Spleen (tissue), 11 donors: ENCODE measurements at regions not wholly inside any gene's neighbourhood (a gene's known extent, or its start where the extent isn't known, plus 50 kb on each side); places are given as distances from the start of the nearest gene placed in this dataset.

Experiments used
- DNase-seq: peaks from one replicate; pipeline ENCODE4 v3.0.0-alpha.2; 2020
- H3K27ac ChIP-seq, 8 donors: fragments of 200-600 bp; sonication (generic) in 7 of 8; 1 replicate in 4 of 8; 2 replicates in 4 of 8; pipeline versions ENCODE4 v1.5.0 to v1.8.0; 2016 to 2021; ENCODE audit warnings: inconsistent platforms in 4 of 8, mild to moderate bottlenecking in 4 of 8, moderate library complexity in 1 of 8
- H3K27me3 ChIP-seq, 7 donors: fragments of 200-600 bp; sonication (generic) in 6 of 7; replicated peaks in 1 of 7; 1 replicate in 4 of 7; 2 replicates in 3 of 7; pipeline versions ENCODE4 v1.5.0 to v1.8.0; 2016 to 2021; ENCODE audit warnings: inconsistent platforms in 3 of 7, mild to moderate bottlenecking in 1 of 7
- H3K36me3 ChIP-seq, 6 donors: fragments of 200-600 bp; sonication (generic) in 5 of 6; 1 replicate in 4 of 6; 2 replicates in 2 of 6; pipeline versions ENCODE4 v1.5.0 to v1.8.0; 2016 to 2021; ENCODE audit warnings: inconsistent platforms in 2 of 6
- H3K4me1 ChIP-seq, 6 donors: fragments of 200-600 bp; sonication (generic) in 5 of 6; 1 replicate in 3 of 6; 2 replicates in 3 of 6; pipeline versions ENCODE4 v1.5.0 to v1.8.0; 2016 to 2021; ENCODE audit warnings: inconsistent platforms in 3 of 6
- H3K4me3 ChIP-seq, 8 donors: fragments of 200-600 bp; sonication (generic) in 7 of 8; 1 replicate in 4 of 8; 2 replicates in 4 of 8; pipeline versions ENCODE4 v1.5.0 to v1.8.0; 2016 to 2021; ENCODE audit warnings: inconsistent platforms in 4 of 8, mild to moderate bottlenecking in 4 of 8, moderate library complexity in 2 of 8
- H3K9me3 ChIP-seq, 8 donors: fragments of 200-600 bp; sonication (generic) in 7 of 8; 1 replicate in 4 of 8; 2 replicates in 4 of 8; pipeline versions ENCODE4 v1.5.0 to v1.8.0; 2016 to 2021; ENCODE audit warnings: inconsistent platforms in 4 of 8
- POLR2A ChIP-seq, 3 donors: fragments of 450-650 bp; IDR thresholded peaks; one replicate each; pipeline ENCODE4 v1.5.1; 2017; ENCODE audit warnings: antibody characterized with exemption in 3 of 3, mild to moderate bottlenecking in 1 of 3
- POLR2AphosphoS5 ChIP-seq, 3 donors: sonication (generic); formaldehyde crosslinking; IDR thresholded peaks; one replicate each; pipeline ENCODE4 v1.5.1; 2017; ENCODE audit warnings: antibody characterized with exemption in 3 of 3
- WGBS, 5 donors: extraction: QIAGEN DNeasy Blood & Tissue Kit in 3 of 5; methylation state at CpG; one replicate each; pipeline versions ENCODE4 v1.1.5 to v1.1.7; 2013 to 2018; 5-methylcytosine and 5-hydroxymethylcytosine counted together
- intact Hi-C: fragments of 100-400 bp; cut with DNase I; formaldehyde crosslinking; loops from one replicate; pipeline ENCODE4 v1.15.0; 2023; ENCODE audit warnings: low total_unique reads
- TF ChIP-seq, protein P1 (sequence below), 11 experiments: fragments of 200-600 bp in 7 of 11; fragments of 450-650 bp in 4 of 11; sonication (generic) in 4 of 11; IDR thresholded peaks in 8 of 11; conservative IDR thresholded peaks in 3 of 11; 1 replicate in 7 of 11; 2 replicates in 4 of 11; pipeline versions ENCODE4 v1.4.0 to v1.8.0; 2016 to 2021; ENCODE audit warnings: antibody characterized with exemption in 11 of 11, inconsistent platforms in 4 of 11, mild to moderate bottlenecking in 1 of 11
- donor health status: healthy with polysubstance abuse.
- donor health status: DM: no; HTN: no; CAD: no; lungs with moderate emphysema.
- donor health status: DM: no; HTN: no; CAD: no.
- donor health status: Bipolar disorder and iron deficiency.
- donor health status: healthy.
- donor health status: DM: no; HTN: no; CAD: no.
- donor health status: DM: yes; HTN: yes; CAD: no.

DNA sequence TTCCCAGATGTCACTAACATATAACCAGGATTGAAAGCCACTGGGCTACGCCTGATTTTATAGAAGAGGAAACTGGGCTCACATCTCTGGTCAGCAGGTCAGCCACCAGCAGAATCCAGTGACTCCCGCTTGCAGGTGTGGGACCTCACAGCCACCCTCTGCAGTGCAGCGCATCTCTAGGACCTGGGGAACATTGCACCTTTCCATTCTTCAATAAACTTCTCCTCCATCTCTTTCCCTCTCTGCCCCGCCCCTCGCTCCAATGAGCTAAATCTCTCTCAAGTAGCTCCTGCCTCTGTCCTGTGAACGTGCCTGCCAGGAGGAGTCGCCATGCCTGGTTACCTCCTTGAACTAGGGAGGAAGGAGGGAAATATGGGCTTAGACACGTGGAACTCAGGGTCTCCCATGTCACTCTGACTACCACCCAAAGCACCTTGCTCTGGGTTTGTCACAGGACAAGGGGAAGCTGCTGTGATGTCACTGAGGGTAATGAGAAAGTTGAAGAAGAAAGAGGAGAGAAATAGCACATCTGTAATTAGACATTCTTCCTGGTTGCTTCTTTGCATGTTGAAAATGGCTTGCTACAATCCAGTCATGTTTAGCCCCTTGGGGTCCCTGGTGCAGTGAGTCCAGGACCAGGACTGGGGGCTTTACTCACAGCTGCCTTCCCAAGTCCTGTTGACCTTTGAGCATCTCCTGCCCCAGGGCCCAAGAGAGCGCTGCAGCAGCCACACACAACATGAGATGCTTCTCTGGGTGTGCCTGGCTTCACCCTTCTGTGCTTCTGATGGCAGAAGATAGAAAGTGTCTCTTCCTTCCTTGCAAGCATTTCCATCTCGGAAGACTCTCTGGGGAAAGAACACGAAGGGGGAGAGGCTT is 469.4 kb downstream of the PREX1 start:
- Histone ChIP-seq H3K27me3 (peaks cover 0 to 14% (median 0%) of the 10 kb centered on the region in 7 donors), H3K4me1 (peaks cover 0 to 15% (median 0%) of the 10 kb centered on the region in 6 donors), H3K27ac (peak overlapping the region in 1 of 8 donors; percentile 83), H3K4me3 (no peak overlapping the region), H3K9me3 (peaks cover 0 to 12% (median 5%) of the 10 kb centered on the region in 8 donors), H3K36me3 (no peaks in the 10 kb centered on the region)
- intact Hi-C loops: no loop called here
- no peak for DNase-seq
- WGBS, 5 donors: 76 to 85% (median 80%) methylated on average over 11 of the region's 11 CpGs
- TF ChIP-seq POLR2AphosphoS5 (IDR thresholded peaks at IDR 0.05) (no peak), POLR2A (IDR thresholded peaks at IDR 0.05) (no peak)
- TF ChIP-seq, protein P1, sequence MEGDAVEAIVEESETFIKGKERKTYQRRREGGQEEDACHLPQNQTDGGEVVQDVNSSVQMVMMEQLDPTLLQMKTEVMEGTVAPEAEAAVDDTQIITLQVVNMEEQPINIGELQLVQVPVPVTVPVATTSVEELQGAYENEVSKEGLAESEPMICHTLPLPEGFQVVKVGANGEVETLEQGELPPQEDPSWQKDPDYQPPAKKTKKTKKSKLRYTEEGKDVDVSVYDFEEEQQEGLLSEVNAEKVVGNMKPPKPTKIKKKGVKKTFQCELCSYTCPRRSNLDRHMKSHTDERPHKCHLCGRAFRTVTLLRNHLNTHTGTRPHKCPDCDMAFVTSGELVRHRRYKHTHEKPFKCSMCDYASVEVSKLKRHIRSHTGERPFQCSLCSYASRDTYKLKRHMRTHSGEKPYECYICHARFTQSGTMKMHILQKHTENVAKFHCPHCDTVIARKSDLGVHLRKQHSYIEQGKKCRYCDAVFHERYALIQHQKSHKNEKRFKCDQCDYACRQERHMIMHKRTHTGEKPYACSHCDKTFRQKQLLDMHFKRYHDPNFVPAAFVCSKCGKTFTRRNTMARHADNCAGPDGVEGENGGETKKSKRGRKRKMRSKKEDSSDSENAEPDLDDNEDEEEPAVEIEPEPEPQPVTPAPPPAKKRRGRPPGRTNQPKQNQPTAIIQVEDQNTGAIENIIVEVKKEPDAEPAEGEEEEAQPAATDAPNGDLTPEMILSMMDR (IDR thresholded peaks at IDR 0.05 in 8 of 11, conservative IDR thresholded peaks at IDR 0.05 in 3 of 11): no peak

DNA sequence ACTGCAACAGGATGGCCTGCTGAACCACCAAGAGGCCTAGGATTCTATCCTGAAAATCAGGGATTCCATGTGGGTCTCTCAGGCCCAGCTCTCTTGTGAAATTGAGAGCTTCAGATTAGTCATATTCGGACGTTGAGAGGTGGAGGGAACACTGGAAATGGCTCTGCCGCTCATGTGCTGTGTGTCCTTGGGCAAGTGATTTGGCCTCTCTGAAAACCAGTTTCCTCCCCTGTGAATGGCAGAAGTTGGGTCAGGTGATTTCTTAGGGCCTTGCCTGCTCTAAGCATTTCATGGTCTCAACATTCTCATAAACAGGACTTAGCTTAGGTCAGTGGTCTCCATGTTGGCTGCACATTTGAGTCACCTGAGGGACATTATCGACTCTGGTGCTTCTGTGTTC is 470.1 kb downstream of the PREX1 start:
- intact Hi-C loops: no loop called here
- Histone ChIP-seq H3K4me1 (peaks cover 0 to 15% (median 0%) of the 10 kb centered on the region in 6 donors), H3K27ac (no peak overlapping the region), H3K9me3 (peaks cover 0 to 12% (median 5%) of the 10 kb centered on the region in 8 donors), H3K27me3 (peaks cover 0 to 7% (median 0%) of the 10 kb centered on the region in 7 donors), H3K4me3 (no peak overlapping the region), H3K36me3 (no peaks in the 10 kb centered on the region)
- TF ChIP-seq POLR2AphosphoS5 (IDR thresholded peaks at IDR 0.05): no peak
- 71 to 97% (median 89%) methylated on average over 4 of the region's 4 CpGs for WGBS, 5 donors
- DNase-seq: no peak

DNA sequence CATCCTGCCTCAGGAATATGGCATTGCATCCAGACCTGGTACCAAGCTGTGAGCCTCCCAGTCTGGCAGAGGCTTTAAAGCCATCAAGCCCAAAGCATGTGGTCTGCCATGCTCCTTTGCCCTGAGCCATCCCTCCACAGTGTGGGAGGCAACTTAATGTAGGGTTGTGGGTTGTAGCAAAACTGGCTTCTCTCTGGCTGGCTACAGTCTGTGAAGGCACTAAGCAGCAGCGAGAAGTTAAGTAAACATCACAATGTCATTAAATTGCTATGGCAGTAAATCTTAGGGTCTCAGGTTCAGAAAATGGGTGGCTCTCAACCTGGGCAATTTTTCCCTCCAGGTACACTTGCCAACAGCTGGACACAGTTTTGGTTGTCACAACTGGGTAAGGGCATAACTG is 472.9 kb downstream of the PREX1 start:
- peaks cover 0 to 5% (median 0%) of the 10 kb centered on the region in 6 donors for H3K4me1 ChIP-seq
- H3K27ac ChIP-seq: no peak overlapping the region
- TF ChIP-seq POLR2A (IDR thresholded peaks at IDR 0.05): no peak
- TF ChIP-seq, protein P1 (IDR thresholded peaks at IDR 0.05 in 8 of 11, conservative IDR thresholded peaks at IDR 0.05 in 3 of 11): no peak
- TF ChIP-seq POLR2AphosphoS5 (IDR thresholded peaks at IDR 0.05): no peak
- intact Hi-C loops: no loop called here
- no peak overlapping the region for H3K4me3 ChIP-seq
- no peak for DNase-seq
- no peaks in the 10 kb centered on the region for H3K36me3 ChIP-seq
- H3K9me3 ChIP-seq: peaks cover 0 to 12% (median 5%) of the 10 kb centered on the region in 8 donors
- WGBS, 5 donors: 59 to 90% (median 88%) methylated on average over 1 of the region's 1 CpG
- H3K27me3 ChIP-seq: peaks cover 0 to 7% (median 0%) of the 10 kb centered on the region in 7 donors

DNA sequence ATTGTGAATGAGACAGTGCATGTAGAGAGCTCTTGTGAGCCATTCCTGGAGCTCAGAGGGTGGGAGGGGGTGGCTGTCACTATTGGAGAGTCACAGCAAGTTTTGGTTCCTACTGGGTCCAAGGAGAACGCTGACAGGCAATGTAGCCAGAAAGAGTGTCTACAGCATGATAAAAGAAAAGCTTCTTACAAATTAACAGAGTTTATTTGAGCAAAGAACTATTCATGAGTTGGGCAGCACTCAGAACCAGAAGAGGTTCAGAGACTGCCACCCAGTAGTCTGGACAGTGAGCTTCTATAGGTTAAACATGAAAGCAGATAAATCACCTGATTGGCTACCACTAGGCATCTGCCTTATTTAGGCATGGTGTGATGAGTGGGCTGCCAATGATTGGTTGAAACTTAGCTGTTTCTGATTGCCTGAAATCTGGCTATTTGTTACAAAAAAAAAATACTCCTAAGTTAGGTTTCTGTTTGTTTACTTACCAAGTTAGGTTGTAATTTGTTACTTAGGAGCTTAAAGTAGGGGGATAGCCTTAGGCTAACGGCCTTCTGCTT is 473.4 kb downstream of the PREX1 start:
- 74 to 91% (median 88%) methylated on average over 2 of the region's 2 CpGs for WGBS, 5 donors
- Histone ChIP-seq H3K36me3 (no peaks in the 10 kb centered on the region), H3K4me1 (peaks cover 0 to 3% (median 0%) of the 10 kb centered on the region in 6 donors), H3K27ac (no peak overlapping the region), H3K27me3 (peaks cover 0 to 8% (median 0%) of the 10 kb centered on the region in 7 donors), H3K9me3 (peaks cover 0 to 12% (median 5%) of the 10 kb centered on the region in 8 donors), H3K4me3 (no peak overlapping the region)
- intact Hi-C loops: no loop called here
- TF ChIP-seq POLR2A (IDR thresholded peaks at IDR 0.05) (no peak), POLR2AphosphoS5 (IDR thresholded peaks at IDR 0.05) (no peak)
- TF ChIP-seq, protein P1 (IDR thresholded peaks at IDR 0.05 in 8 of 11, conservative IDR thresholded peaks at IDR 0.05 in 3 of 11): no peak
- no peak for DNase-seq
